ENCODE measurements at regions not wholly inside any gene's neighbourhood (a gene's known extent, or its start where the extent isn't known, plus 50 kb on each side); places are given as distances from the start of the nearest gene placed in this dataset.
"Not testable (repeated sequence)": the region's sequence is repeated elsewhere in the genome, so short reads cannot be mapped to it uniquely, and the experiment has no call there.

DNA sequence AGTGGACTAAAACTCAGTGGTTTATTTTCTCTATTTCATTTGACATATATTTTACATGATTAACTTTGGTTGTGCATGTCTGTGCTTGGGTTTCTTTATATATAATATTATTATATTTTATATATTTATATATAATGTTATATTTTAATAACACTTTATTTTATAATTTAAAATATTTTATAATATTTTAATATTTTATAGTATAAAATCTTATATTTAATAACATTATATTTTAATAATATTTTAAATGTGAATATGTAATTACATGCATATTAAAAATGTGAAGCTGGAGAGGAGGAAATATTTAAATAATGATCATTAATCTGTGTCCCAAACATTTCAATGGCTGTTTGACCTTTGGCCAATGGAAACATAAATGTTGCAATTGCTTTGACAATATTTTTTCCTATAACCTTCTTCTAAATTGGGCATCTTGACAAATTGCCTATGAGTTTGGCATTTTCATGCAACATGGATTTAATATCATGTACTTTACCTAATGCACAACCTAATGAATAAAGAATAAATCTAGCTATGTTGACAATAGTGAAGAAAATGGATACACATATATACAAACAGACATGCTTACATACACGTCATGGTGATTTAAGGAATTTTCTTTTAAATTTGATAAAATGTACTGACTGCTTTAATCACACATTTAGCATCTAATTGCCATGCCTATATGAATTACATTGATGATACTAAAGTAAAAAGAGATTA is 607.1 kb downstream of the SLITRK6 start:
- DNase-seq, result no peak

DNA sequence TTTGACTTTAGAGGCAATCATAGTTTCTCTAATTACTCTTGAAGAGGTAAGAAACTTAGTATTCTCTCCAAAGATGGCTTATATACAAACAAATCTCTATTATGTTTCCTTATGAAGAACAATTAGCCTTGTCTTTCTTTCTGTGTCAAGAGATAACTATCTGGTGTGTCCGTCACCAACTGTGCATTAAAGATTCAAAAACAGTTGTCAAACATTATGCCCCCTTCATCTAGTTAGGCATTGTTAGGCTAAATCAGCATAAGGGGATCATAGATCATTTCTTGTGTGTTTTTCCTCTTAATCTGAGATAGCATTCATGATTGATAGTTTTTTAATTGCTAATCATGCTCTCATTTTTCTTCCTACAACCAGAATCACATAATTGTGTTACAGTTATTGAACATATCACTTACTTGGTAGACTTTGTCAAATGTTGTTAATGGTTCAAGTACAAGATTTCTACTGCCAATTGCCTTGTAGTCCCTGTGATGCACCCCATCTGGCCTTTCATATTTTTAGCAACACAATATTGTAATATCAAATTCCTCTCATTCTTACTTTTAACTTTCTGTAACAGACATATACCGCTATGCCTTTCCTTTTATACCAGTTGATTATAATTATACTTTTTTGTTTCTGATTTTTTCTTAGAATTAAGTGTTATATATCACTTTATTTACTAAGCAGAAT is 612.7 kb downstream of the SLITRK6 start:
- no peak for DNase-seq

DNA sequence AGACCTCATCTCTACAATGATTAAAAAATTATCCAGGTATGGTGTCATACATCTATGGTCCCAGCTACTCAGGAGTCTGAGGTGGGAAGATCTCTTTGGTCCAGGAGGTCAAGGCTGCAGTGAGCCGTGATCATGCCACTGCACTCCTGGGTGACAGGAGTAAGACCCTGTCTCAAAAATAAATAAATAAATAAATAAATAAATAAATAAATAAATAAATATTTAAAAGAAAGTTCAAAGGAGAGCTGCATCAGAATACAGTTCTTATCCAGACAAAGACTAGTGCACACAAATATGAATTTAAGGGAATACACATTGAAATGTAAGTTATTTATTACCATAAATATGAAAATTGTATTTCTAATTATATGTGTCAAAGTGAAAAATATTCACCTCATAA is 624.9 kb downstream of the SLITRK6 start:
- DNase-seq, result no peak

DNA sequence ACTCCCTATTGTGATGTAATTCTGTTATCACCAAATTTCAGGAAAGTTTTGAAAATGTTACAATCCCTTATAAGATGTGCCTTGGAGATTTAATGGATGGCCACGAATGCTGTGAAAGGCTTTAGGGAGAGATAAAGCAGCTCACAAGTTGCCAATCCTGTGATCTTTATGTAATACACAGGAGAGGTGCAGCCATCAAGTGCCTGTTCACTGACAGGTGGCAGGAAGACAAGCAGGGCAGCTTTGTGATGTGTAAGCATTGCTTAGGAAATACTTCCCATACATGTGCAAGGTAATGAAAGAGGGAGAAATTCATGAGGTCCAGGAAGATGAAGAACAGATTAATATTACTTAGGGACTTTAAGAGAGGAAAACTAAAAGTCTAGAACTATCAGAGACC is 628.8 kb downstream of the SLITRK6 start:
- no peak for DNase-seq

DNA sequence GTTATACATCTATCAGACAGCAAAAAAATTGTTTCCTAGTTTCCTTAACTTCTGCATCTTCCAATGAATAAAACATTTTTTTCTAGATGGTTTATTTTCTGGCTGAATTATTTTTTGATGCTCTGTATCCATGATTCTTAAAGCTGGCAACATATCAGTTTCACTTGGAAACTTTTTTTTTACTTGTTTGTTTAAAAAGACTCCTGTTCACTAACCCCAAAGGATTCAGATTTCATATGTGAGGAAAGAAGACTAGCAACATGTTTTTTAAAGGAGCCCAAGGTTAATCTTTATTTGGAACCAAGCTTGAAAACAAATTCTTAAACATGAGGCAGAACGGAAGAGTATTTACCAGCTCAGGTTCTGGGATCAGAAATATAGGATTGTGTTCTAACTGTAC is 632.3 kb downstream of the SLITRK6 start:
- DNase-seq, result no peak

DNA sequence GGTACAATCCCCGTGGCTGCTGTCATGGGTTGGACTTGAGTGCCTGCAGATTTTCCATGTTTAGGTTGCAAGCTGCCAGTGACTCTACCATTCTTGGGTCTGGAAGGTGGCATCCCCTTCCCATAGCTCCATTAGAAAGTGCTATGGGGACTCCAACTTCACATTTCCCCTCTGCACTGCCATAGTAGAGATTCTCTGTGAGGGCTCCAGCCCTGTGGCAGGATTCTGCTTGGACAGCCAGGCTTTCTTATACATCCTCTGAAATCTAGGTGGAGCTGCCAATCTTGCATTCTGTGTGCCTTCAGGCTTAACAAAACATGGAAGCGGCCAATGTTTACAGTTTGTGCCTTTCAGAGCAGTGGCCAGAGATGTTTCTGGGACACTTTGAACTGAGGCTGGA is 636.2 kb downstream of the SLITRK6 start:
- DNase-seq, result no peak

DNA sequence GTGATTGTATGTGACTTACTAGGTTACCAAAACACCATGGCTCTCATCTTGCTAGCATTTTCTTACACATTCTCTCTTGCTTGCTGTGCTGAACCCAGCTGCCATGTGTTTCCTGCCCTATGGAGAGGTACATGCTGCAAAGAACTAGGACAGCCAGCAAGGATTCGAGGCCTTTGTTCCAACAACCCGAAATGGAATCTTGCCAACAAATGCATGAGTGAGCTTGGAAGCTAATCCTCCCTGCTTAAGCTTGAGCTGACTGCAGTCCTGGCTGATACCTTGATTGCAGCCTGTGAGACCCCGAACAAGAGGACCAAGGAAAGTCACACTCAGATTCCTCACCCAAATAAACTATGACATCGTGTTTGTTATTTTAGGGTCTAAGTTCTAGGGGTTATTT is 651.2 kb downstream of the SLITRK6 start:
- DNase-seq, result no peak

DNA sequence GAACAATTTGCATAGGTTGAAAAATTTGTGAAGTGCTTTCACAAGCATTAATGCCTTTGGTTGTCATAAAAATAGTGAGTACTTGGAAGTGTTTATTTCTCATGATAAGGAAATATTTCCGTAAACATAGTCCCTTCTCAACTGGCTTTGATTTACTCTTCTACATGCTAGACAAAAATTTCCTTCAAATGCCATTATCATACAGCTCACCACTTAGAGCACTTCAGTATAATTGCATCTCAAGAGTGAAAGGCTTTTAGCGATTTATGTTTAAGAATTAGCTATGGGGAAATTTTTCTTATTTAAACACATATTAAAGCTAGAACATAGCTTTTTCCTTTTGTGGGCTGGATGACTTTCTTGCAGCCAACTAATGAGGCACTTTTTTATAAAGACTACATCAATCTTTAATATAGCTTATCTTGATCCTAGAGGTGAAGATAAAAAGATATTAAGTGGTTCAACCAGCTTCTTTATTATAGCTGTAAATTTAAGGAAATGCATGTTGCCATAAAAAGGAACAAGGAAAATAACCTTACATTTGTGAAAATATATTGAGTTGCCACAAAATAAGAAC is 656.8 kb downstream of the SLITRK6 start:
- DNase-seq, result no peak

DNA sequence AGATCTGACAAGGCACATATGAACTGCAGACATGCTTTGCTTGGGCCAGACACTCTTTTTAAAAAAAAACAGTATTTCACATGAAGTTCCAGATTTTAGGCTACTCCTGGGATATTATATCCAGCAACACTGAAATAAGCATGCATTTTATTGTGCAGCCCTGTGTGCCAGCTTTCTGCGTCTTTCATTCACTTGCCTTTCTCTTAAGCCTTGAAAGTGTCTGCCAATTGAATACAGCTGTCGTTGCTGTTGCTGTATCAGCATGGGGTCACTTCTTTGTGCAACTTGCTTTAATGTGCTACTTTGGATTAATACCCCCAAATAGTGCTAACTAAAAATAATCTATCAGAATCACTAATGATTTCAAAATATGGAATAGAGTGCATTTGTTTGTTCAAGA is 657.8 kb downstream of the SLITRK6 start:
- no peak for DNase-seq

DNA sequence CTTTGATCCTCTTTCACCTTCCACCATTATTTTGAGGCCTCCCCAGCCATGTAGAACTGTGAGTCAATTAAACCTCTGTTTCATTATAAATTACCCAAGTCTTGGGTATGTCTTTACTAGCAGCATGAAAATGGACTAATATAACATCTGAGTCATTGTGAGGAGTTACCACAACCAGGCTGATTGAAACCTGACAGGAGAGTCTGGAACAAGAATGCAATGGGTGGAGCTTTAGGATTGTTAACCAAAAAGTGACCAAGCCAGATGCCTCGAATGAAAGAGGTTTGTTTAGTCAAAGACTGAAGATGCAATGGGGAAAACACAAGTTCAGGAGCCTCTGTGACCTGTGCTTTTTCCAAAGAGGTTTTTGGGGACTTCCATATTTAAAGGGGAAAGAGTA is 659.0 kb downstream of the SLITRK6 start:
- no peak for DNase-seq

DNA sequence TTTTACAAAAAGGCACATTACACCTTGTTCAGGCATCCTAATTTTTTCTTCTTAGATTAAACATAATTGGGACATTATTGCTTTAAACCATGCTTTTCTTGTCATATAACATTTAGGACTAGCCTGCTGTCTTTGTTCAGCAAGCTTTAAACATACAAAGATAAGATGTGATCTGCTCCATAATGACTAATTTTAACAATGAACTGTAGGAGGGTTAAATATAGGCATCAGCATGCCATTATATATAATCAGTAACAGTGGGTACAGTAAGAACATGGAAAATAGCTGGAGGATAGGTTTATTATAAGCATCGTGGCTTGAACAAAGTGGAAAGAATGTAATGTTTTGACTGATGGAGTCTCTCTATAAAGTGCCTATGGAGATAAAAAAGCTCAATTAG is 661.7 kb downstream of the SLITRK6 start:
- DNase-seq, result no peak

DNA sequence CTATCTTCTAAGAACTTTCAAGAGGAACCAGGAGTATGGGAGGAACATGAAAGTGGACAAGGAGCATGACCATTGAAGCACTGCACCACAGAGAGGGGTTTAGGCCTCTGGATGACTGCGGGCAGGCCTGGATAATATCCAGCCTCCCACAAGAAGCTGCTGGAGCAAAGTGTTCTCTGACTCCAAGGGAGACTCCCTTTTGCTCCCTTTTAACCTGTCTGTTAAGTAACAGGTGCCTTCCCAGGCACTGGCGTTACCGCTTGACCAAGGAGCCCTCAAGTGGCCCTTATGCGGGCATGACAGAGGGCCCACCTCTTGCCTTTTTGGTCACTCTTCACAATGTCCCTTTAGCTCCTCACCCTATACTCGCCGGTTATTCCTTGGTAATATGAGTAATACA is 666.2 kb downstream of the SLITRK6 start:
- DNase-seq, result no peak

DNA sequence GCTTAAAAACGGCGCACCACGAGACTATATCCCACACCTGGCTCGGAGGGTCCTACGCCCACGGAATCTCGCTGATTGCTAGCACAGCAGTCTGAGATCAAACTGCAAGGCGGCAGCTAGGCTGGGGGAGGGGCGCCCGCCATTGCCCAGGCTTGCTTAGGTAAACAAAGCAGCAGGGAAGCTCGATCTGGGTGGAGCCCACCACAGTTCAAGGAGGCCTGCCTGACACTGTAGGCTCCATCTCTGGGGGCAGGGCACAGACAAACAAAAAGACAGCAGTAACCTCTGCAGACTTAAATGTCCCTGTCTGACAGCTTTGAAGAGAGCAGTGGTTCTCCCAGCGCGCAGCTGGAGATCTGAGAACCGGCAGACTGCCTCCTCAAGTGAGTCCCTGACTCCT is 675.7 kb downstream of the SLITRK6 start:
- not testable (repeated sequence) for DNase-seq

DNA sequence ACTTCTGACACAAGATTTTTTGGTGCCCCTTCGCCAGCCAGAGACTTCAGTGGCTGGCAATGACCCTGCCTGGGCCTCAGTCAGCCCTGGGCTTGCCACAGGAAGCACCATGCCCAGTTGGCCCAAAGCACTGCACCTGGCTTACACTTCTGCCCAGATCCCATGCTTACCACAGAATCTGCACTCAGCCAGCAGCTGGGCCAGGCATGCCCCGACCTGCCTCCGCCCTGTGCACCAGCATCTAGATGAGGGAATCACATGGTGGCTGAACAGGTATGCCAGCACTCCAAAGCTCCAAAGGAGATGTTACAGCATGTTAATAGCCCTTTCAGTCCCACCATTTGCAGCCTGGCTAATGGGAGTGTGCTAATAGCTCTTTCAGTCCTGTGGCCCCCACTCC is 690.9 kb downstream of the SLITRK6 start:
- no peak for DNase-seq

DNA sequence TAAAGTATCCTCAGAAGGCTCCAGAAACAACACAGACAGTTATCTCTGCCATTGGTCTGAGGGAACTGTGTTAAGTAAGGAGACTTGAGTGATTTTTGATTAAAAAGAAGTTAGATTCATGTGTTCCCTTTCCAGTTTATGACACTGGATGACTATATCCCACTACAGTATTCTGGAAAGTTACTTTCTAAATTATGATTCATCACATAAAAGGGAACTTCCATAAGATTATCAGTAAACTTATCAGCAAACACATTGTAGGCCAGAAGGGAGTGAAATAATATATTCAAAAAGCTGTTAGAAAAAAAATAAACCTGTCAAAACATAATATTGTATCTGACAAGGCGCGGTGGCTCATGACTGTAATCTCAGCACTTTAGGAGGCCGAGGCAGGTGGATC is 700.0 kb downstream of the SLITRK6 start:
- no peak for DNase-seq

DNA sequence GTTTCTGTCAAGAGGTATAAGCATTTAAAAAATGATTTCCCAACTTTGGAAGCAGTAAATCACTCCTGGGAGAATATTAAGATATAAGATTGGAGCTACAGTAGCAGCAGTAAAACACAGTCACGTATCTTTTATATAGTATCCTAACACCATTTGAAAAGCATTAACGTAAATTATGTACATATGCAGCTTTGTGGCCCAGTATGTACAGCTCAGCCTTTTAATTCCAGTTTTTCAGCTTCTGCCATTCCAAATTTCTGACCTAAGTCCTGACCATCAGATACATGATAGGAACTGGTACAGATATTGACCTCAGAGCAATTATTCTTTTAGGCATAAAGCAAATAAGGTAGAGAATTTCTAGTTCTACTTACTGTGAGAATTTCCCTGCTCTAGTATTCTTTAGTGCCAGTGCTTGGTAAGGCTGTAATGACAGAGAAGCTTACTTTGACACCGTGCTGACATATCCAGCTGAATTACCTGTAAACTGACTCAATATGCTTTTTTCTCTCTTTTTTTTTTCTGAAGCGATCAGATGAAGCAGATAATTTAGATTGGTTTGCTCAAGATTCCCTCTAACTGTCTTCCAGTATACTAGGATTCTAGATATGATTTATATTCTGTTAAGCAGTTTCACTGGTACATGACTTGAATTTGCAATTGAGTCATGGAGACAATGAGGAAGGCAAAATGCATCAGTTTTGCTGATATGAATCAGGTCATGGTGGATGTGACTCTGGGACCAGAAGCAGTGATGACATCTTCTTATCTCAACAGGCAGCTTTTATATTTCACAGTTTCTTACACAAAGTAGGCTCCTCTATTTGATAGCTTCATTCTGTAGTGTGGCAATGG is 703.6 kb downstream of the SLITRK6 start:
- DNase-seq, result no peak

DNA sequence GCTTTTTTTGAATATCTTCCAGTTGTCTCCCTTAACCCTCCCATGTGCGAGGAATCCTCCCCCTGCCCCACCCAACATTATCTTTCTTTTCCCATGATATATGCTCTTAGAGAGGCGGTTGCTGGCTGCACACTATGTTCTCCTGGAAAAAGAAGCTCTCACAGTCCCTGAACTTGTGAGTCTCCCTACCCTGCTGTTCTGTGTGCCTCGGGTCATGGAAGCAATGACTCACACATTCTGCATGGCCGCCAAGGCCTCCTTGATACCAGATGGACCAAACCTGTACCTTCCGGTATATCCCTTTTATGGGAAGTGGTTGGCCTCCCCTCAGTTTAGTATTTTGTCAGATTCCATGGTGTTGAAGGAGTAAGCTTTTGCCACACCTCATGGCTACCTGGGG is 705.4 kb downstream of the SLITRK6 start:
- DNase-seq, result no peak

DNA sequence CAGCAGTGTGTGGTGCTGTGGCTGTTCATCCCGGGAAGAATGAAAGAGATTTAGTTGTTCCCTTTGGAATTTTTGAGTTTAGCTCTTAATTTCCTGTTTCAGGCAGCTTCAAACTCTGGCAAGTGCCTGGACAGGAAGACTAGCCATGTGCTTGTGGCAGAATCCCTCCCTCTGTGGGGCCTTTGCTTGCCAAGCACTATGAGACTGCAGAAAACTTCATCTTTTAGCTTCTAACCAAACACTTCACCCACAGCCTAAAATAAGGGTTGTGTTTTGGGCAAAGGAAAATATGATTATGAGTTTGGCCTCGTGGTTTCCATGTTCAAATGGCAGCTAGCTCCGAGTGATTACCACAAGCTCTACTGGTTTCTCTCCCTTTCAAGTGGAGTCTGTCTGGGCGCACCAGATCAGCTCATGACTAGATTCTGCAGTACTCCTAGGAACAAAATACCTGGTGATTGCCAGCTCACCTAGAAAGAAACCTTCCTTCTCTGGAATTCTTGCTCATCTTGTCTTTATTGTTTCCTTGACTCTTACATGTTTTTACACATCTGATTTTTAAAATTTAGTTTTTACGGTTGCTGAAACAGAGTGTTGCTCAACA is 707.5 kb downstream of the SLITRK6 start:
- DNase-seq, result no peak

DNA sequence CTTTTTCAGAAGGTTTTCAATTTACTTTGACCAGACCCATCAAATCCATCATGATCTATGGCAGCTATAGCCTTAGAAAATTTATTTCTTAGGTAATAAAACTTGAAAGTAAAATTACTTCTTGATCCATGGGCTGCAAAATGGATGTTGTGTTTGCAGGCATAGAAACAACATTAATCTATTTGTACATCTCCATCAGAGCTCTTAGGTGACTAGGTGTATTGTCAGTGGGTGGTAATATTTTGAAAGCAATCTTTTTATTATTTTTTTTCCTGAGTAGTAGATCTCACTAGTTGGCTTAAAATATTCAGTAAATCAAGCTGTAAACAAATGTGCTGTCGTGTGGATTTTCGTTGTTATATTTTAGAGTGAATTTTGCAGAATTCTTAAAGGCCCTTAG is 710.0 kb downstream of the SLITRK6 start:
- no peak for DNase-seq

DNA sequence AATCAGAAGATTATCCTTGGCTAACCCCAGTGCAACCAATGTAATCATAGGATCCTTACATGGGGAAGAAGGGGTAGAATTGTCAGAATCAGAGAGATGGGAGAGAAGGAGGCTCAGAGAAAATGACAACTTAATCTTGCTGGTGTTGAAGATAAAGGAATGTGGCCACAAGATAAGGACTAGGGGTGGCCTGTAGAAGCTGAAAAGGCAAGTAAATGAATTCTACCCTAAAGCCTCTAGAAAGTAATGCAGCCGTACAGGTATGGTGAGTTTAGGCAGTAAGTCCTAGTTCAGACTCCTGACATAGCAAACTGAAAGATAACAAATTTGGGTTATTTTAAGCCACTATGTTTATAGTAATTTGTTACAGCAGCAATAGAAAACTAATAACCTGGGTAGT is 718.5 kb downstream of the SLITRK6 start:
- no peak for DNase-seq

DNA sequence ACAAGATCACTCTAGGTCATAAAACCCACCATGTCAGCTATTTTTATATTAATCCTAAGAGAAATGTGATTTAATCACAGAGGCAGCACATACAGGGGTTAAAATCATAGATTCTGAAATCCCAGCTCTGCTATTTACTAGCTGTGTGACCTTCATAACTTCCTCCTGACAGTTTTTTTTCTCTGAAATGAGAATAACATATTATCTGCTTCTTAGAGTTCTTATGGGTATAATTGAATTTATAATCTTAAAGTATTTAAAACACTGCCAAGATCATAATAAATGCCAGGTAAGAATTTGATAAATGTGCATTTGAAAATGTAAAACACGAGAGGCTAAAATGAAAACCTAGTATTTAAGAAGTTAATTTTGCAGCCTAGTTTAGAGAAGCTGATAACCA is 722.9 kb downstream of the SLITRK6 start:
- DNase-seq, result no peak

DNA sequence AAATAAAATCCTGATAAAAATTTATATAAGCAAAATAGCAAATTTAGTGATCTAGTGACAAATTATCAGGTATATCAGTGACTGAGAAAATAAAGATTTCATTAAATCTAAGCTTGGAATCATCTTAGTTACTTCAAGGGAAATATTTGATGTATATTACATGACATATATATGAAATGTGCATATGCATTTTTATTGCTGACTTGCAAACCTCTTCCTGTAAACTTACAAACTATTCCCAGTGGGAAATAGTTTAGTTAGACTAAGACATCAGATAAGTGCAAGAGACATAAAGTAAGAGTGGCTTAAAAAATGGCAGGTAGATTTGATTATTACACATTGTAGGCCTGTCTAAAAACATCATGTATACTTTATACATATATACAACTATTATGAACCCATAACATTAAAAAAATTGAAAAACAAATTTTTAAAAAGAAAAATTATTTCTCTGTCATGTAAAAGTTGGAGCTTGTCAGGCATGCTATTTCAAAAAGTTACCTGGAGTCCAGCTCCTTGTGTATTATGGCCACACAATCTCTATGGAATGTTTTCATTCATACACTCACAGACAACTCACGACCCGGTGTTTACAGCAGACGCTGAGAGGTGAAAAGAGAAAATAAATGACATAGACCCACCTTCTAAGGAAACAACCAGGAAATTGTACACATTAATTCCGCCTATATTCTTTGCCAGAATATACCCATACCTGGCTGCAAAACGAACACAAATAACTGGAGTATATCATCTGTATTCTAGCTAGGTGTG is 724.5 kb downstream of the SLITRK6 start:
- DNase-seq, result no peak

Measured in central memory CD4-positive, alpha-beta T cell (primary cell).